IMR-90 (cell line): ENCODE measurements at regions not wholly inside any gene's neighbourhood (a gene's known extent, or its start where the extent isn't known, plus 50 kb on each side); places are given as distances from the start of the nearest gene placed in this dataset.

ENCODE experiments used
- ATAC-seq: fragments of 200-7000 bp; cut with Tn5 transposase; 2 replicates; pipeline ENCODE4 v1.9.1; 2020; ENCODE audit warnings: low read depth, mild to moderate bottlenecking, moderate library complexity
- BruUV-seq: library from RNA; stranded (reverse); fragments of 400-500 nt; replicated peaks from 2 replicates; lab custom pipeline; 2021; lab: Mats Ljungman, UMichigan
- CTCF ChIA-PET: fragments of 300-600 bp; formaldehyde crosslinking; extraction: SDS; loops from one replicate; lab custom pipeline; 2021; ENCODE audit warnings: antibody characterized with exemption; lab: Yijun Ruan, JAX
- POLR2A ChIA-PET: fragments of 300-600 bp; sonication (Branson Sonifier 250); formaldehyde crosslinking; loops from one replicate; lab custom pipeline; 2022; ENCODE audit warnings: antibody characterized with exemption; ENCODE audit not compliant: unreplicated experiment; lab: Charles Lee
- DNase-seq: peaks from one replicate; pipeline ENCODE4 v3.0.0; 2013
- H2AFZ ChIP-seq: replicated peaks from 2 replicates; pipeline ENCODE3; 2013; ENCODE audit warnings: low read length, mild to moderate bottlenecking; ENCODE audit not compliant: poor library complexity
- H2AK5ac ChIP-seq: 2 replicates; pipeline ENCODE4 v1.6.1; 2013; ENCODE audit warnings: low read depth, low read length, inconsistent platforms
- H2AK9ac ChIP-seq: replicated peaks from 2 replicates; pipeline ENCODE3; 2013; ENCODE audit warnings: mild to moderate bottlenecking, low read depth, low read length, moderate library complexity; ENCODE audit not compliant: poor library complexity
- H2BK120ac ChIP-seq: 2 replicates; pipeline ENCODE4 v1.6.1; 2013; ENCODE audit warnings: low read depth, low read length, inconsistent platforms
- H2BK15ac ChIP-seq: 3 replicates; pipeline ENCODE4 v1.6.1; 2013; ENCODE audit warnings: low read depth, low read length, inconsistent platforms
- H2BK20ac ChIP-seq: 2 replicates; pipeline ENCODE4 v1.6.1; 2013; ENCODE audit warnings: low read depth, mild to moderate bottlenecking, inconsistent platforms, low read length, moderate library complexity
- H2BK5ac ChIP-seq: 2 replicates; pipeline ENCODE4 v1.6.1; 2013; ENCODE audit warnings: mild to moderate bottlenecking, low read depth, low read length, inconsistent platforms; ENCODE audit not compliant: poor library complexity, severe bottlenecking
- H3K14ac ChIP-seq: replicated peaks from 2 replicates; pipeline ENCODE4 v1.6.1; 2013; ENCODE audit warnings: low read depth, low read length, inconsistent platforms
- H3K18ac ChIP-seq: 2 replicates; pipeline ENCODE4 v1.6.1; 2013; ENCODE audit warnings: low read depth, low read length, control low read depth
- H3K23ac ChIP-seq: 2 replicates; pipeline ENCODE4 v1.6.1; 2013; ENCODE audit warnings: low read depth, low read length, inconsistent platforms
- H3K27ac ChIP-seq: 2 replicates; pipeline ENCODE4 v1.5.1; 2013; ENCODE audit warnings: mild to moderate bottlenecking, control low read depth, low read length; ENCODE audit not compliant: insufficient read depth
- H3K27me3 ChIP-seq: 2 replicates; pipeline ENCODE4 v1.6.1; 2013; ENCODE audit warnings: low read length; ENCODE audit not compliant: control insufficient read depth, insufficient read depth
- H3K36me3 ChIP-seq: 2 replicates; pipeline ENCODE4 v1.6.1; 2013; ENCODE audit warnings: low read length, mixed read lengths; ENCODE audit not compliant: control insufficient read depth, insufficient read depth
- H3K4ac ChIP-seq: 2 replicates; pipeline ENCODE4 v1.6.1; 2013; ENCODE audit warnings: low read depth, low read length, inconsistent platforms
- H3K4me1 ChIP-seq: 2 replicates; pipeline ENCODE4 v1.6.1; 2013; ENCODE audit warnings: low read length, mixed read lengths; ENCODE audit not compliant: control insufficient read depth, insufficient read depth
- H3K4me2 ChIP-seq: 2 replicates; pipeline ENCODE4 v1.6.1; 2013; ENCODE audit warnings: low read depth, mild to moderate bottlenecking, control low read depth, low read length, moderate library complexity
- H3K4me3 ChIP-seq: 2 replicates; pipeline ENCODE4 v1.5.1; 2013; ENCODE audit warnings: low read depth, mild to moderate bottlenecking, control low read depth, low read length, moderate library complexity; ENCODE audit not compliant: insufficient read depth
- H3K56ac ChIP-seq: 2 replicates; pipeline ENCODE4 v1.6.1; 2013; ENCODE audit warnings: low read length, inconsistent platforms; ENCODE audit not compliant: insufficient read depth; ENCODE audit errors: extremely low read depth
- H3K79me1 ChIP-seq, 2 experiments: 2 replicates each; pipeline ENCODE4 v1.6.1; 2013; ENCODE audit warnings: low read length in 2 of 2, inconsistent platforms in 1 of 2, low read depth in 1 of 2
- H3K9ac ChIP-seq: 2 replicates; pipeline ENCODE4 v1.6.1; 2013; ENCODE audit warnings: low read depth, low read length, control low read depth
- H3K9me1 ChIP-seq: 2 replicates; pipeline ENCODE4 v1.6.1; 2013; ENCODE audit warnings: low read length, inconsistent platforms; ENCODE audit not compliant: insufficient read depth
- H3K9me3 ChIP-seq: 2 replicates; pipeline ENCODE4 v1.6.1; 2013; ENCODE audit warnings: low read length; ENCODE audit not compliant: control insufficient read depth, insufficient read depth
- H4K20me1 ChIP-seq: 2 replicates; pipeline ENCODE4 v1.6.1; 2013; ENCODE audit warnings: low read length, inconsistent platforms; ENCODE audit not compliant: insufficient read depth
- H4K5ac ChIP-seq: 2 replicates; pipeline ENCODE4 v1.6.1; 2013; ENCODE audit warnings: mild to moderate bottlenecking, low read depth, low read length, control low read depth
- H4K8ac ChIP-seq, 2 experiments: 2 replicates each; pipeline ENCODE4 v1.6.1; 2013; ENCODE audit warnings: low read depth in 2 of 2, low read length in 2 of 2, control low read depth in 1 of 2, inconsistent platforms in 1 of 2
- H4K91ac ChIP-seq: 2 replicates; pipeline ENCODE4 v1.6.1; 2013; ENCODE audit warnings: low read depth, low read length, inconsistent platforms; ENCODE audit not compliant: insufficient read depth
- CHD1 ChIP-seq: IDR thresholded peaks from 2 replicates; pipeline ENCODE4 v1.6.1; 2012; ENCODE audit warnings: low read depth, low read length, improper control_type of control experiment
- MAFK ChIP-seq: IDR thresholded peaks from 2 replicates; pipeline ENCODE4 v1.6.1; 2012; ENCODE audit warnings: low read depth, low read length, improper control_type of control experiment
- MAZ ChIP-seq: IDR thresholded peaks from 2 replicates; pipeline ENCODE4 v1.6.1; 2012; ENCODE audit warnings: low read depth, mild to moderate bottlenecking, low read length, improper control_type of control experiment, moderate library complexity, borderline replicate concordance
- WGBS, 2 experiments: methylation state at CpG; one replicate each; pipeline versions ENCODE4 v1.1.5 to v1.1.7; 2013; ENCODE audit warnings: missing lambda C conversion rate in 2 of 2; ENCODE audit not compliant: insufficient read length in 1 of 2; ENCODE audit errors: extremely low coverage in 2 of 2; 5-methylcytosine and 5-hydroxymethylcytosine counted together
- dilution Hi-C: fragments of 300-500 bp; cut with HindIII; formaldehyde crosslinking; loops from one replicate; pipeline ENCODE4 v1.14.3; 2018; ENCODE audit warnings: low sequenced_read_pairs; ENCODE audit not compliant: unreplicated experiment
- in situ Hi-C: fragments of 300-500 bp; cut with MboI; formaldehyde crosslinking; loops from 3 replicates; pipeline ENCODE4 v1.14.3; 2019; ENCODE audit warnings: low sequenced_read_pairs, inconsistent platforms, mixed read lengths
- intact Hi-C: fragments of 100-400 bp; cut with micrococcal nuclease; formaldehyde crosslinking; loops from 2 replicates; pipeline ENCODE4 v1.10.0; 2022
- TF ChIP-seq, protein P1 (sequence below): conservative IDR thresholded peaks from 2 replicates; pipeline ENCODE4 v1.5.1; 2012; ENCODE audit warnings: mild to moderate bottlenecking, low read depth, low read length, improper control_type of control experiment

DNA sequence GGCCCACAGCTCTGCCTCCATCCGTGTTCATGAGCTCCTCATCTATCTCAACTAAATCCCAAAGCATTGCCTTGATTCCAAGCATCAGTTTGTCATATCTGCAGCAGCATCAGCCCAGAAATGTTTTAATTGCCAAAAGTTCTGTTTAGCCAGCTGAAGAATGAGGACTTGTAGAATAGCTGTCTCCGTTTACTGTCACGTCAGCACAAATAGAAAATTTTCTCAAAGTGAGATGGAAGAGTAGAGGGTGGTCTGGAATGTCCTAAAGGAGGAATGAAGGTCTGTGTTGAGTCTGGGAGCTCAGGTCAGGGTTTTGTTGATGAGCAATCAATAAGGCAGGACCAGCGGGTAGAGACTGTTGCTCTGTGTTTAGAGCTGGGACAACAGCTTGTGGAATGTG is 134.9 kb upstream of the ISX start:
- no peak overlapping the region for H3K56ac ChIP-seq
- BruUV-seq = no TSS peak
- no peaks in the 10 kb centered on the region for H3K36me3 ChIP-seq
- no peaks in the 10 kb centered on the region for H3K9me1 ChIP-seq
- H3K27me3 ChIP-seq = no peaks in the 10 kb centered on the region
- no peak overlapping the region for H4K8ac ChIP-seq
- H2AFZ ChIP-seq = no peak overlapping the region
- no peak overlapping the region for H3K4me2 ChIP-seq
- dilution Hi-C loops (no loop called here), in situ Hi-C loops (no loop called here), intact Hi-C loops (no loop called here)
- no peak overlapping the region for H3K18ac ChIP-seq
- H2BK120ac ChIP-seq = no peak overlapping the region
- ChIA-PET CTCF (interaction anchor here (0.7 kb wide), 1 partner anchor 1113 kb away, joined by 3 read pairs; no protein-coding TSS in a partner anchor), POLR2A (no interaction called here)
- H2BK15ac ChIP-seq = no peak overlapping the region
- H4K91ac ChIP-seq = no peak overlapping the region
- H3K4ac ChIP-seq = no peak overlapping the region
- H3K4me1 ChIP-seq = no peaks in the 10 kb centered on the region
- H2BK5ac ChIP-seq = no peak overlapping the region
- no peak overlapping the region for H3K9ac ChIP-seq
- no peak overlapping the region for H2AK5ac ChIP-seq
- H3K9me3 ChIP-seq = peaks cover 31% of the 10 kb centered on the region
- no peak overlapping the region for H2BK20ac ChIP-seq
- H3K23ac ChIP-seq = no peak overlapping the region
- H4K5ac ChIP-seq = no peak overlapping the region
- H3K4me3 ChIP-seq = no peak overlapping the region
- DNase-seq = no peak
- WGBS, 2 experiments = no CpG with 5 or more reads among the region's 4 CpGs
- H3K27ac ChIP-seq = no peak overlapping the region
- no peak overlapping the region for H2AK9ac ChIP-seq
- ATAC-seq = no peak
- H4K20me1 ChIP-seq = no peaks in the 10 kb centered on the region
- H3K79me1 ChIP-seq = no peaks in the 10 kb centered on the region
- H3K14ac ChIP-seq = no peak overlapping the region
- no peak for TF ChIP-seq CHD1
- TF ChIP-seq, protein P1, sequence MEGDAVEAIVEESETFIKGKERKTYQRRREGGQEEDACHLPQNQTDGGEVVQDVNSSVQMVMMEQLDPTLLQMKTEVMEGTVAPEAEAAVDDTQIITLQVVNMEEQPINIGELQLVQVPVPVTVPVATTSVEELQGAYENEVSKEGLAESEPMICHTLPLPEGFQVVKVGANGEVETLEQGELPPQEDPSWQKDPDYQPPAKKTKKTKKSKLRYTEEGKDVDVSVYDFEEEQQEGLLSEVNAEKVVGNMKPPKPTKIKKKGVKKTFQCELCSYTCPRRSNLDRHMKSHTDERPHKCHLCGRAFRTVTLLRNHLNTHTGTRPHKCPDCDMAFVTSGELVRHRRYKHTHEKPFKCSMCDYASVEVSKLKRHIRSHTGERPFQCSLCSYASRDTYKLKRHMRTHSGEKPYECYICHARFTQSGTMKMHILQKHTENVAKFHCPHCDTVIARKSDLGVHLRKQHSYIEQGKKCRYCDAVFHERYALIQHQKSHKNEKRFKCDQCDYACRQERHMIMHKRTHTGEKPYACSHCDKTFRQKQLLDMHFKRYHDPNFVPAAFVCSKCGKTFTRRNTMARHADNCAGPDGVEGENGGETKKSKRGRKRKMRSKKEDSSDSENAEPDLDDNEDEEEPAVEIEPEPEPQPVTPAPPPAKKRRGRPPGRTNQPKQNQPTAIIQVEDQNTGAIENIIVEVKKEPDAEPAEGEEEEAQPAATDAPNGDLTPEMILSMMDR = no peak
- TF ChIP-seq MAZ = no peak
- TF ChIP-seq MAFK = peak; percentile 90
